NCI-H1105 (cell line): ENCODE measurements at regions not wholly inside any gene's neighbourhood (a gene's known extent, or its start where the extent isn't known, plus 50 kb on each side); places are given as distances from the start of the nearest gene placed in this dataset.

Source experiments
- DNase-seq: peaks from one replicate; lab custom pipeline; 2025; lab: John Stamatoyannopoulos, UW

- DNase-seq = no peak
These were observed 405.8 kb downstream of the EPHA4 start for GRCh38 chr2:221166292-221166691.

- no peak for DNase-seq
These were observed 404.5 kb downstream of the EPHA4 start for GRCh38 chr2:221167561-221167960.

GRCh38 chr2:221169724-221170123 is 402.4 kb downstream of the EPHA4 start:
- no peak for DNase-seq

GRCh38 chr2:221170548-221170947 is 401.6 kb downstream of the EPHA4 start:
- no peak for DNase-seq

- DNase-seq = no peak
These were observed 395.4 kb downstream of the EPHA4 start for GRCh38 chr2:221176667-221177066.

GRCh38 chr2:221178139-221178538 is 394.0 kb downstream of the EPHA4 start:
- no peak for DNase-seq

GRCh38 chr2:221186873-221187272 is 385.2 kb downstream of the EPHA4 start:
- DNase-seq = no peak

GRCh38 chr2:221189431-221190067 is 382.6 kb downstream of the EPHA4 start:
- no peak for DNase-seq

- DNase-seq = no peak
These were observed 376.3 kb downstream of the EPHA4 start for GRCh38 chr2:221195829-221196228.

- no peak for DNase-seq
These were observed 374.8 kb downstream of the EPHA4 start for GRCh38 chr2:221197225-221197856.

GRCh38 chr2:221198309-221198708 is 373.8 kb downstream of the EPHA4 start:
- DNase-seq = no peak

- DNase-seq = no peak
These were observed 371.8 kb downstream of the EPHA4 start for GRCh38 chr2:221200184-221200839.

- DNase-seq = no peak
These were observed 369.7 kb downstream of the EPHA4 start for GRCh38 chr2:221202431-221202830.

- DNase-seq = no peak
These were observed 369.0 kb downstream of the EPHA4 start for GRCh38 chr2:221203125-221203524.

- DNase-seq = peak; percentile 58
These were observed 368.2 kb downstream of the EPHA4 start for GRCh38 chr2:221203856-221204255.

GRCh38 chr2:221204699-221205098 is 367.4 kb downstream of the EPHA4 start:
- DNase-seq = no peak

GRCh38 chr2:221205103-221205673 is 366.9 kb downstream of the EPHA4 start:
- no peak for DNase-seq

- no peak for DNase-seq
These were observed 361.4 kb downstream of the EPHA4 start for GRCh38 chr2:221210686-221211085.

- no peak for DNase-seq
These were observed 360.5 kb downstream of the EPHA4 start for GRCh38 chr2:221211653-221212052.

GRCh38 chr2:221212105-221212504 is 360.0 kb downstream of the EPHA4 start:
- no peak for DNase-seq

GRCh38 chr2:221215487-221215886 is 356.6 kb downstream of the EPHA4 start:
- DNase-seq = no peak

- DNase-seq = no peak
These were observed 355.5 kb downstream of the EPHA4 start for GRCh38 chr2:221216636-221217035.

GRCh38 chr2:221225752-221226151 is 346.4 kb downstream of the EPHA4 start:
- no peak for DNase-seq
